ENCODE measurements at regions not wholly inside any gene's neighbourhood (a gene's known extent, or its start where the extent isn't known, plus 50 kb on each side); places are given as distances from the start of the nearest gene placed in this dataset.

DNA sequence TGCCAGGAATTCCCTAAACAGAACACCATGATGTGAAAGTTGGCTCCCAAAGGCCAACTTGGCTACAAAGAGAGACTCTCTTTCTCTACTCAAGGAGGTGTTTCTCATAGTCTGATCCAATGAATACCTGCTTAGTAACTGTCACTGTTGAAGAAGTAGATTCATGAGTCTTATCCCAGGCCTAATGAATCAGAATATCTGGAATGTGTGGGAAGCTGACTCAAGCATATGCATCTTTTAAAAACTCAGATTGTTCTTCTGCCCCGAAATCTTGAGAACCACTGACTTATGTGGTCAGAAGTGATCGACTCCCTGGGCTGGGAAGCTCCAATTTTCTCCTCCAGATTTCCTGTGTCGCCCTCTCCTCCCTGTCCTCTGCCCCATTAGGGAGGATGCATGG, 345.6 kb downstream of the PLK2 start:
- no peak overlapping the region for H2AFZ ChIP-seq (ENCODE audit: insufficient read depth, low read depth, low read length, poor library complexity, severe bottlenecking)
- no peaks in the 10 kb centered on the region for H3K9me3 ChIP-seq (ENCODE audit: control extremely low read depth in 1 of 3, control insufficient read depth in 2 of 3, insufficient read depth in 1 of 3, low read length in 2 of 3)
- POLR2A ChIA-PET = no interaction called here

DNA sequence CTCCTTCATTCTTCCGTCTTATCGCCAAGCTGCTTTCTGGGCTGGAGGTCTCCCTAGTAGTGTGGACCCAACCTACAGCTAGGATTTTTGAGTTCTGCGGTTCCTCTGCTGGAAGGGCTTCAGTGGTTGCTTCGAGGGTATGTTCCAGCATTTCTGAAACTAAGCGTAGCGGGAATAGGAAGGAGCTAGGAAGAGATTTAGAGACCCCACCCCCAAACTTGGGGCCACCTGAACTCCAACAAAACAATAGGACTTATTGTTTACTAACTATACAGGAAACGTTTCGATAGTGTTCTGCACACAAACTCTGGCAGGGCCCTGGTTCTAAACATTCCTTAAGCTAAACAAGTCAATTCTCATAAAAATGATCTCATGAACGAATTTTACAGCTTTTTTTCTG, 346.7 kb downstream of the PLK2 start:
- Histone ChIP-seq H2AFZ (ENCODE audit: insufficient read depth, low read depth, low read length, poor library complexity, severe bottlenecking) (no peak overlapping the region), H3K9ac (ENCODE audit: low read length) (no peak overlapping the region), H3K27ac (ENCODE audit: low read length in 2 of 2) (no peak overlapping the region), H3K4me3 (ENCODE audit: control extremely low read depth in 1 of 5, extremely low read depth in 1 of 5, insufficient read depth in 1 of 5, low read depth in 2 of 5, low read length in 4 of 5) (no peak overlapping the region), H4K20me1 (ENCODE audit: control insufficient read depth, insufficient read depth, low read length, poor library complexity, severe bottlenecking) (no peaks in the 10 kb centered on the region), H3K4me1 (ENCODE audit: control insufficient read depth in 2 of 2, insufficient read depth in 2 of 2, low read length in 2 of 2) (no peaks in the 10 kb centered on the region), H3K9me3 (ENCODE audit: control extremely low read depth in 1 of 3, control insufficient read depth in 2 of 3, insufficient read depth in 1 of 3, low read length in 2 of 3) (no peaks in the 10 kb centered on the region), H3K4me2 (replicated peaks; ENCODE audit: low read depth, low read length, poor library complexity, severe bottlenecking) (no peak overlapping the region), H3K36me3 (replicated peaks in 1 of 2; ENCODE audit: control extremely low read depth in 1 of 2, control insufficient read depth in 1 of 2, extremely low read depth in 1 of 2, insufficient read depth in 2 of 2, low read length in 1 of 2) (no peaks in the 10 kb centered on the region), H3K79me2 (ENCODE audit: control insufficient read depth, insufficient read depth, low read length) (no peaks in the 10 kb centered on the region), H3K27me3 (replicated peaks in 1 of 4; ENCODE audit: control extremely low read depth in 1 of 4, control insufficient read depth in 3 of 4, insufficient read depth in 4 of 4, low read length in 3 of 4) (peaks cover 0 to 5% (median 0%) of the 10 kb centered on the region in 4 experiments)
- ChIA-PET CTCF (no interaction called here), POLR2A (no interaction called here)
- Mint-ChIP-seq H3K4me1 (no peaks in the 10 kb centered on the region), H3K4me3 (no peak overlapping the region), H3K27me3 (peaks cover 9% of the 10 kb centered on the region), H3K27ac (no peak overlapping the region), H3K9me3 (ENCODE audit: insufficient read depth) (no peaks in the 10 kb centered on the region)
- ATAC-seq (ENCODE audit: low read depth) (no peak), DNase-seq (no peak)
- 98% methylated on average over 5 of the region's 9 CpGs for WGBS (ENCODE audit: insufficient coverage)
- intact Hi-C loops (cut with micrococcal nuclease) = no loop called here
- TF ChIP-seq, protein P1, sequence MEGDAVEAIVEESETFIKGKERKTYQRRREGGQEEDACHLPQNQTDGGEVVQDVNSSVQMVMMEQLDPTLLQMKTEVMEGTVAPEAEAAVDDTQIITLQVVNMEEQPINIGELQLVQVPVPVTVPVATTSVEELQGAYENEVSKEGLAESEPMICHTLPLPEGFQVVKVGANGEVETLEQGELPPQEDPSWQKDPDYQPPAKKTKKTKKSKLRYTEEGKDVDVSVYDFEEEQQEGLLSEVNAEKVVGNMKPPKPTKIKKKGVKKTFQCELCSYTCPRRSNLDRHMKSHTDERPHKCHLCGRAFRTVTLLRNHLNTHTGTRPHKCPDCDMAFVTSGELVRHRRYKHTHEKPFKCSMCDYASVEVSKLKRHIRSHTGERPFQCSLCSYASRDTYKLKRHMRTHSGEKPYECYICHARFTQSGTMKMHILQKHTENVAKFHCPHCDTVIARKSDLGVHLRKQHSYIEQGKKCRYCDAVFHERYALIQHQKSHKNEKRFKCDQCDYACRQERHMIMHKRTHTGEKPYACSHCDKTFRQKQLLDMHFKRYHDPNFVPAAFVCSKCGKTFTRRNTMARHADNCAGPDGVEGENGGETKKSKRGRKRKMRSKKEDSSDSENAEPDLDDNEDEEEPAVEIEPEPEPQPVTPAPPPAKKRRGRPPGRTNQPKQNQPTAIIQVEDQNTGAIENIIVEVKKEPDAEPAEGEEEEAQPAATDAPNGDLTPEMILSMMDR (IDR thresholded peaks at IDR 0.05) = no peak
- TF ChIP-seq EZH2 (IDR thresholded peaks at IDR 0.05; ENCODE audit: borderline replicate concordance, insufficient read depth, low read depth, low read length, poor library complexity, severe bottlenecking) = no peak

More for the DNA sequence above, 345.6 kb downstream of the PLK2 start:
- ATAC-seq (ENCODE audit: low read depth) (no peak), DNase-seq (no peak)
- no peak overlapping the region for H3K4me2 ChIP-seq (replicated peaks; ENCODE audit: low read depth, low read length, poor library complexity, severe bottlenecking)
- Mint-ChIP-seq H3K9me3 (ENCODE audit: insufficient read depth) (no peaks in the 10 kb centered on the region), H3K27ac (no peak overlapping the region), H3K4me1 (no peaks in the 10 kb centered on the region), H3K4me3 (no peak overlapping the region), H3K27me3 (peaks cover 9% of the 10 kb centered on the region)
- H3K79me2 ChIP-seq (ENCODE audit: control insufficient read depth, insufficient read depth, low read length) = no peaks in the 10 kb centered on the region
- H3K27me3 ChIP-seq (replicated peaks in 1 of 4; ENCODE audit: control extremely low read depth in 1 of 4, control insufficient read depth in 3 of 4, insufficient read depth in 4 of 4, low read length in 3 of 4) = peaks cover 0 to 5% (median 0%) of the 10 kb centered on the region in 4 experiments
- H3K4me3 ChIP-seq (ENCODE audit: control extremely low read depth in 1 of 5, extremely low read depth in 1 of 5, insufficient read depth in 1 of 5, low read depth in 2 of 5, low read length in 4 of 5) = no peak overlapping the region
- no peak for TF ChIP-seq EZH2 (IDR thresholded peaks at IDR 0.05; ENCODE audit: borderline replicate concordance, insufficient read depth, low read depth, low read length, poor library complexity, severe bottlenecking)
- TF ChIP-seq, protein P1 (IDR thresholded peaks at IDR 0.05) = no peak
- CTCF ChIA-PET = no interaction called here
- no peak overlapping the region for H3K27ac ChIP-seq (ENCODE audit: low read length in 2 of 2)
- no peaks in the 10 kb centered on the region for H3K4me1 ChIP-seq (ENCODE audit: control insufficient read depth in 2 of 2, insufficient read depth in 2 of 2, low read length in 2 of 2)
- no peak overlapping the region for H3K9ac ChIP-seq (ENCODE audit: low read length)
- no peaks in the 10 kb centered on the region for H4K20me1 ChIP-seq (ENCODE audit: control insufficient read depth, insufficient read depth, low read length, poor library complexity, severe bottlenecking)
- intact Hi-C loops (cut with micrococcal nuclease) = no loop called here
- H3K36me3 ChIP-seq (replicated peaks in 1 of 2; ENCODE audit: control extremely low read depth in 1 of 2, control insufficient read depth in 1 of 2, extremely low read depth in 1 of 2, insufficient read depth in 2 of 2, low read length in 1 of 2) = no peaks in the 10 kb centered on the region
- 82% methylated on average over 2 of the region's 3 CpGs for WGBS (ENCODE audit: insufficient coverage)
